Activated T-cell treated with anti-CD3 and anti-CD28 coated beads for 24 hours (primary cell): ENCODE measurements at regions not wholly inside any gene's neighbourhood (a gene's known extent, or its start where the extent isn't known, plus 50 kb on each side); places are given as distances from the start of the nearest gene placed in this dataset.
"Not testable (repeated sequence)": the region's sequence is repeated elsewhere in the genome, so short reads cannot be mapped to it uniquely, and the experiment has no call there.

Experiments
- DNase-seq: peaks from one replicate; pipeline ENCODE4 v3.0.0-alpha.2; 2020; ENCODE audit warnings: low read depth

GRCh38 chr2:67777836-67778429, 284.9 kb downstream of the C1D start:
- no peak for DNase-seq

DNA sequence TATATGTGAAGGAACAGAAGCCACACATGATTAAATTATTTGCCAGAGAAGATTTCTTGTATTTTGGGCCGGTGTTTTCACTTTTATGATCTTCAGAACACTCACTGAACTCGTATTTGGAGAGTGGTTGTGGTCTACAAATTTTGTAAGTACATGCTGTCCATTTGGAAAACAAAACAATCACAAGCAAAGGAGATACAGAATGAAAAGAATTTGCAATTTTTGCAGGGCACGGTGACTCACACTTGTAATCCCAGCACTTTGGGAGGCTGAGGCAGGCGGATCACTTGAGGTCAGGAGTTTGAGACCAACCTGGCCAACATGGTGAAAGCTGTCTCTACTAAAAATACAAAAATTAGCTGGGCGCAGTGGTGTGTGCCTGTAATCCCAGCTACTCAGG, 282.0 kb downstream of the C1D start:
- not testable (repeated sequence) for DNase-seq

- DNase-seq: no peak
Observed at GRCh38 chr2:67782443-67782842, 280.4 kb downstream of the C1D start.

DNA sequence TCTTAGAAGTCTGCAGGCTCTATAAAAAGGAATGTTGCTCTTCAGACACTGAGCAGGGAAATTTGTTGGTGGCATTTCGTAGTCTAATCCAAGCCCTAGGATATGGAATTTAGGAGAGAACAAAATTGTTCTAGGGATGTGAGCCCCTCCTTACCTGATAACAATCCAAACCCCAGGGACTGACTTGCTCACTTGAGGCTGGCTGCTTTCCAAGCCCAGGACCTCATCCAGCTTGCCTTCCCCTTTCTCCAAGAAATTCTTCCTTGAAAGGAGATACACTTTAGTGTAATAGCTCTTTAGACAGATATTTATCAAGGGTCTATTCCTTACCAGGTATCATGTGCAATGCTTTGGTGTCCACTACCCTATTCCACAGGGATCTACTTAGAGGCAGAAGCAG, 279.8 kb downstream of the C1D start:
- DNase-seq: no peak

DNA sequence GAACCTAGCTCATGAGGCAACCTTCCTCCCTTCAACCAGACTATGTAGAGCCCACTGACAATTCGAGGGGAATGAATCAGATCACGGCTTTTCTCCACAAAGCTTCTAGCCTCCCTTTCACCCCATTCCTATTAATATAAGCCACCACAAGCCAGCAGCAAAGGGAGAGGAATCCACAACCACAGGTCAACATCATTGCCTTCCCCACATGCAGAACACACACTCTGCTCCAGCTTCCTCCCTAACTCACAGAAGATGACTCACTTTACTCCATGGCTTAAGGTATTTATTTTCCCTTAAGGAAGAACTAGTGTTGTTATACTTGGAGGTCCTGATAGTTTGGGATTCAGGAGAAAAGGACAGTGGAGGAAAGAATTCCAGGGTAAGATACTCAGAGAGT, 272.2 kb downstream of the C1D start:
- no peak for DNase-seq

GRCh38 chr2:67792191-67792590, 270.6 kb downstream of the C1D start:
- no peak for DNase-seq

DNA sequence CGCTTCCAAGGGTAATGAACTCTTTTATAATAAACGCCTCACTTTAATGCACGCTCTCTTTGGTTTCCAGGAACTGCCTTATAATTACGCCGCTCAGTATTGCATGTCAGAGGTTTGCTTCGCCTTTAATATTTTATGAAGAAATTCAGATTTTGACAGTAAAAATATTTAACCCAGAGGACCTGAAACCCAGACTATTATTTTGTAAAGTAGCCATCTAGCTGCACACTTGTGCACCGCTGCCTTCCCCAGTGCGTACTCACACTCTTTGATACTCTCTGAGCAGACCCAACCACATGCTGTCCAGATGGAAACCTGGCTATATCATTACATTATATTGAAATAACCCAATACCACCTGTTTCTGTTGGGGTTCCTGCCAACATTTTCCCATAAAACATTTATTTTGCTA, 270.1 kb downstream of the C1D start:
- DNase-seq: no peak

DNA sequence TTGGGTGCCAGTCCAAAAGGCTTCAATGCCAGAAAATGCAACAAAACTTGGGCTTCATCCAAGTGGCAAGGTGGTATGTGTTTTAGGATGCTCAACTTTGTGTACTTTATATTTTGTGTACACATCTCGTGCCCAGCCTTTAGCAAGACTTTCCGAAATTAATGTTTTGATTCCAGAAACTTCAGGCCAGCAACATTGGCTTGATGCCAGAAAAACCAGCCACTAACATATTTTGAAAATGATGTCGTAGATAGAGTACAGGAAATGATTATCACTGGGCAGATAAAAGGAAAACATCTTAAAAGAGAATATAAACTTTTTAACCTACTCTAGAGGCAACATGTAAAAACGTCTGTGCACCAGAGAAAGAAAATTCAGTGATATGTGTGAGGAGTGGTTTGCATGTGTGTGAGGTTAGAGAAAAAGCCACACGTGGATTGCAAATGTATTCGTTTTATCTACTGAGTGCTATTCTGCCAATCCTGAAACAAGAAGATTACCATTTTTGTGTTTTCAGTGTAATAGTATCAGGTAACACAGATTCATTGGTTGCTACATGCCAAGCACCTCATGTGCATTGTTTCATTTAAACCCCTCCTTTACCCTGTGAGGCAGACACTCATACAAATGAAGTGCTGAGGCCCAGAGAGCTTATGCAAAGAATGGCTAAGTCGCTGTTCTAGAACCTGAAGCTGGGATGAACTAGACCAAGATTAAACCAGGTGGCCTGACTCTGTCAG, 264.8 kb downstream of the C1D start:
- DNase-seq: no peak

- DNase-seq: no peak
Observed at GRCh38 chr2:67798541-67799160, 264.2 kb downstream of the C1D start.

DNA sequence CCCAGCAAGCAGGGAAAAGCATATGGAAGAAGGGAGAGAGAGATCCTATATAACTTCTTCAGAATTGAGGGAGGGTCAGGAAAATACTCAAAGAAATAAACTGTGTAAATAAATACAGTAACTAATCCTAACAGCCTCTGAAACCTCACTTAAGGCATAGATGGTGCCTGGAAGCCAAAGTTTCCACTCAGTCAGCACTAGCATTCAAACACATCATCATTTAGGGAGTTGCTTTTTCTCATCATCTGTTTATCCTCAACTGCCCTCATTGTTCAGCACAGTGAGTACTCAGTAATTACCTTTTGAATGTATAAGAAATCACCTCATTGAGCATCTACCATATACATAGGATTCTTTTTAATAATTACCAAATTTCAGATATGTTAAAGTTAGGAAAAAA, 262.9 kb downstream of the C1D start:
- DNase-seq: no peak

DNA sequence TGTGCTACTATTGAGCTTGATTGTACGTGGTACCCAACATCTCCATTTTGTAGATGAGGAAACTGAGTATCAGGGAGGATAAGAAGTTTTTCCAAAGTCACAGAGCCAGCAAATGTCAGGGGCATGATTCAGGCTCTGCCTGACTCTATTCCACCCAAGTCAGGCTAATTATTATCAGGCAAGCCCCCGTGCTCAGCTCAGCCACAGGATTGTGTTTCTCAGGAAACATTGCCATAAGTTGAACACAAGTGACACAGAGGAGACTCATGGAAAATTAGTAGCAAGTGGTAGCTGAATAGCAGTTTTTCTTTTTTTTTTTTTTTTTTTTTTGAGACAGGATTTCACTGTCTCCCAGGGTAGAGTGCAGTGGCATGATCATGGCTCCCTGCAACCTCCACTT, 260.5 kb downstream of the C1D start:
- no peak for DNase-seq

- DNase-seq: no peak
Observed at GRCh38 chr2:67802824-67803223, 260.0 kb downstream of the C1D start.

GRCh38 chr2:67806816-67807215, 256.0 kb downstream of the C1D start:
- no peak for DNase-seq

GRCh38 chr2:67808112-67808511, 254.7 kb downstream of the C1D start:
- no peak for DNase-seq

GRCh38 chr2:67812682-67813081, 250.1 kb downstream of the C1D start:
- no peak for DNase-seq

GRCh38 chr2:67823726-67824125, 239.1 kb downstream of the C1D start:
- no peak for DNase-seq

DNA sequence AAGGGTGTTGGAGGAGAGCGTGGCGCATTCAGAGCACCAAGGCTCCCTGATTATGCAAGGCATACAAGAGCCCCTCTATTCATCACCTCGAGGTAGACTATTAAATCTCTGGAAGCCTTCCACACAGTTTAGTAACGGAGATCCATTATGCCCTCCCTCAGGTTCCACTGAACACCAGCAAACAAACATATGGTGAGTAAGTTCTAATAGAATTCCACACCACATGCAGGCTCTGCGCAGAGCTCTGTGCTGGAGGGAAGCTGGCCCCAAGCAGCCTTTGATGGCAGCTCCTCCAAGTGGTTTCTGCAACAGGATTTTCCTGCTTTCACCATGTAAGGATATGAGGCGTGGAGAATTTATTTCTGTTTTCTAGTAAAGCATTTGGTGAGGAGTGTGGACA, 238.6 kb downstream of the C1D start:
- DNase-seq: no peak

GRCh38 chr2:67825476-67825875, 237.3 kb downstream of the C1D start:
- DNase-seq: no peak

- DNase-seq: no peak
Observed at GRCh38 chr2:67828066-67828465, 234.7 kb downstream of the C1D start.

DNA sequence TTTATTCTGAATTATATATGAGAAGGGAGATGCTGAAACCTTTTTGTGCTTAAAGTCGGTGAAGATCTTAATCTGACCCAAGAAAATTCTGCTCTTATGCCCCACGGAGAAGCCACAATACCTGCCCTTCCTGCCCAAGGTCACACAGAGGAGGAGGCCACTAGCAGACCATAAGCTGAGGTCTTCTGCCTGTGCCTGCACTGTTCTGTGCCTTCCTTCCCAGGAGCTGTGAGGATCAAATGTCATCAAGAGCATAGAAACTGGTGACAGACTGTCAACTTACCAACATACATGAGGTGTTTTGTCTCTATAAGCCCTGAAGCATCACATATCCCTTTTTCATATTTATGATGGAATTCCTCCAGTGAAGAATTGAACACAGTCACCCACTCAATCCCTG, 233.3 kb downstream of the C1D start:
- DNase-seq: no peak

DNA sequence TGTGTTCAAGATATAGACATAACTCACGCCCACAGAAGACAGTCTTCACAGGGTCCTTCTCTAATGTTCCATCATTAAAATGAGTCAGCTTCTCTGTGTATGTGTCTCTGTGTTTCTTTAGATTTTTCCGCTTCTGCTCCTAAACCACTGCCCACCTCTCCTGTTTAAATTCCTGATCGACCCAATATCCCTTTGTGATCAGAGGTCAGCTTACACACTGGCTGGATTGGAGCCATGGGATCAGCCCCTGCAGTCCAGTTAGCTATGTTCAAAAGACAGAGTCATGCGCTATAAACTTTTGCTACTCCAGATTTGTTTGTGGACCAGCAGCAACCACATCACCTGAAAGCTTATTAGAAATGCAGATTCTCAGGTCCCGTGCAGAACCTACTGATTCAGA, 229.2 kb downstream of the C1D start:
- DNase-seq: no peak

DNA sequence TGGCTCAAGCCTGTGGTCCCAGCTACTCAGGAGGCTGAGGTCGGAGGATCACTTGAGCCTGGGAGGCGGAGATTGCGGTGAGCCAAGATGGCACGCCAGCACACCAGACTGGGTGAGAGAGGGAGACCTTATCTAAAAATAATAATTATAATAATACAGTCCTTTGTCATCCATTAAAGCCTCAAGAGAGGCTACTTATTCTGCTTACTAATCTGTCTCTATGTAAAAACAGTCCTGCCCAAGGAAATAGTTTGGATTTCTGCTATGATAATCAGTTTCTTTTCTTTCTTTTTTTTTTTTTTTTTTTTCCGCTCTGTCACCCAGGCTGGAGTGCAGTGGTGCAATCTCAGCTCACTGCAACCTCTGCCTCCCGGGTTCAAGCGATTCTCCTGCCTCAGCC, 228.3 kb downstream of the C1D start:
- DNase-seq: no peak

- no peak for DNase-seq
Observed at GRCh38 chr2:67835266-67835665, 227.5 kb downstream of the C1D start.

- DNase-seq: no peak
Observed at GRCh38 chr2:67836866-67837265, 225.9 kb downstream of the C1D start.
